ENCODE measurements at regions not wholly inside any gene's neighbourhood (a gene's known extent, or its start where the extent isn't known, plus 50 kb on each side); places are given as distances from the start of the nearest gene placed in this dataset.

- DNase-seq = no peak
Observed at GRCh38 chr21:25326181-25326580, 281.1 kb downstream of the MRPL39 start.

GRCh38 chr21:25324666-25325065 lies 282.6 kb downstream of the MRPL39 start:
- no peak for DNase-seq

- peak; percentile 2 for DNase-seq
Observed at GRCh38 chr21:25323356-25323949, 283.8 kb downstream of the MRPL39 start.

- DNase-seq = no peak
Observed at GRCh38 chr21:25314247-25314646, 293.0 kb downstream of the MRPL39 start.

- peak; percentile 81 for DNase-seq
Observed at GRCh38 chr21:25313829-25314228, 293.5 kb downstream of the MRPL39 start.

- DNase-seq = no peak
Observed at GRCh38 chr21:25307489-25307888, 299.8 kb downstream of the MRPL39 start.

- DNase-seq = no peak
Observed at GRCh38 chr21:25304611-25305010, 302.7 kb downstream of the MRPL39 start.

GRCh38 chr21:25300632-25301031 lies 306.6 kb downstream of the MRPL39 start:
- DNase-seq = no peak

- DNase-seq = no peak
Observed at GRCh38 chr21:25298512-25299491, 308.5 kb downstream of the MRPL39 start.

GRCh38 chr21:25297117-25297516 lies 310.2 kb downstream of the MRPL39 start:
- DNase-seq = peak; percentile 62

GRCh38 chr21:25296252-25296651 lies 311.0 kb downstream of the MRPL39 start:
- DNase-seq = no peak

GRCh38 chr21:25292396-25292795 lies 314.9 kb downstream of the MRPL39 start:
- DNase-seq = no peak

GRCh38 chr21:25283720-25284119 lies 323.6 kb downstream of the MRPL39 start:
- DNase-seq = no peak

- DNase-seq = peak; percentile 68
Observed at GRCh38 chr21:25281134-25281533, 326.1 kb downstream of the MRPL39 start.

- DNase-seq = no peak
Observed at GRCh38 chr21:25280061-25280460, 327.2 kb downstream of the MRPL39 start.

GRCh38 chr21:25273959-25274358 lies 333.3 kb downstream of the MRPL39 start:
- DNase-seq = peak; percentile 96

GRCh38 chr21:25254491-25255174 lies 352.6 kb downstream of the MRPL39 start:
- DNase-seq = no peak

GRCh38 chr21:25246546-25246945 lies 360.7 kb downstream of the MRPL39 start:
- DNase-seq = no peak

GRCh38 chr21:25244735-25245134 lies 362.5 kb downstream of the MRPL39 start:
- no peak for DNase-seq

GRCh38 chr21:25243808-25244207 lies 363.5 kb downstream of the MRPL39 start:
- no peak for DNase-seq

- DNase-seq = no peak
Observed at GRCh38 chr21:25240974-25241373, 366.3 kb downstream of the MRPL39 start.

GRCh38 chr21:25234857-25235801 lies 372.2 kb downstream of the MRPL39 start:
- DNase-seq = no peak
